RPMI7951 (cell line): ENCODE measurements at regions not wholly inside any gene's neighbourhood (a gene's known extent, or its start where the extent isn't known, plus 50 kb on each side); places are given as distances from the start of the nearest gene placed in this dataset.

Experiments
- DNase-seq: peaks from one replicate; pipeline ENCODE4 v3.0.0-alpha.2; 2012; ENCODE audit warnings: low read depth

- no peak for DNase-seq
Measured at GRCh38 chr2:121961761-121962160, 206.3 kb downstream of the TSN start.

- DNase-seq, result no peak
Measured at GRCh38 chr2:121965661-121966060, 210.2 kb downstream of the TSN start.

GRCh38 chr2:121966663-121967062 is 211.2 kb downstream of the TSN start:
- DNase-seq, result no peak

GRCh38 chr2:121969166-121969565 is 213.7 kb downstream of the TSN start:
- no peak for DNase-seq

- DNase-seq, result no peak
Measured at GRCh38 chr2:121969766-121970639, 214.6 kb downstream of the TSN start.

- no peak for DNase-seq
Measured at GRCh38 chr2:121972203-121972602, 216.8 kb downstream of the TSN start.

DNA sequence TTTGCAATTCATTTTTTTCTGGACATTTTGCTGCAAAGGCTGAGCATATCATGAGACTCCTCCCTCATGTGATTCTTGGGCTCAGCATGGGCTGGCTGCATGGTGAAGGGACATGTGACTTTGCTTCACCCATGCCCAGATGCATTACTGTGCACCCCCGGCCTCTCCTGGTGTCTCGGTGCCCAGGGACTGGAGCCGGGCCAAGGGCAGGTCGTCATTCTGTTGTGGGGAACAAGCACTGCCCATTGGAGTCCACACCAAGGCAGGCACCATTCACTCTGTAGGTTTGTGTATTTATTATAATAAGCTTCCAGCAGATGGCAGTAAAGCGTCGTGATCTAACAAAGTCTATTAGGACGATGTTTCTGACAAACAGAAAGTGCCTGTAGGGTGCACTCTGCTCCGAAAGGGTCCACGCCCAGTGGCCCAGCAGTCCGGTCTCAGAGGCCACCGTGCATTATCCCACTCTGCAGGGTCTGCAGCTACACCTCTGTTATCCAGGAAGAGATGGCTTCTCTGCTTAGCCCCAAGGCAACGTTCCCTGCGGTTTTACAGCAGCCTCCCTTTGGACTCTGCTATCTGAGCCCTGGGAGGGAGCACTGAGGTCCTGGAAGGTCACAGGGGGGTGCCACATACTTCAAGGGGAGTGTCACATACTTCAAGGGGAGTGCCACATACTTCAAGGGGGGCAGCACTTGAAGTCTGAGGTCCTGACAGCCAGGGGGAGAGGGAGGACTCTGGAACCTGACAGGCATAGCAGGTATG is 219.6 kb downstream of the TSN start:
- peak; percentile 84 for DNase-seq

DNA sequence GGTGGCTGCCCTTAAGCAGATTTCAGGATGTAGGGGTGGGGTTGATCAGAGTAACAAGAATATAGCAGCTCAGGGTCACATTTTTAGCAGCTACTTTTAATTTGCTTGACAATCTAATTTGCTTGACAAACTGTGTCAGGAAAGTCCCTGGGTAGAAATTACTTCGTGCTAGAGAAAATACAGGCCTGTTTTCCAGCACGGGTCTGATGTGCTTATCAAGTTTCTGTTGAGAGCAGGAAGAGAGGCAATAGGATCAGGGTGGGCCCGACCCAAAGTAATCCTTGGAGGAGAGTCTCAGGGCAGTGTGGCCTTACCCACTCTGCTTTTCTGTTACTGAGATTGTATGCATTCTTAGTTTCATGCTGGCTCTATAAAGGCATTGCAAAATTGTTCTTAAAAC is 221.5 kb downstream of the TSN start:
- no peak for DNase-seq

GRCh38 chr2:121977326-121977725 is 221.9 kb downstream of the TSN start:
- DNase-seq, result no peak

GRCh38 chr2:121992700-121993099 is 237.2 kb downstream of the TSN start:
- DNase-seq, result no peak

- DNase-seq, result no peak
Measured at GRCh38 chr2:121993682-121994081, 238.2 kb downstream of the TSN start.

DNA sequence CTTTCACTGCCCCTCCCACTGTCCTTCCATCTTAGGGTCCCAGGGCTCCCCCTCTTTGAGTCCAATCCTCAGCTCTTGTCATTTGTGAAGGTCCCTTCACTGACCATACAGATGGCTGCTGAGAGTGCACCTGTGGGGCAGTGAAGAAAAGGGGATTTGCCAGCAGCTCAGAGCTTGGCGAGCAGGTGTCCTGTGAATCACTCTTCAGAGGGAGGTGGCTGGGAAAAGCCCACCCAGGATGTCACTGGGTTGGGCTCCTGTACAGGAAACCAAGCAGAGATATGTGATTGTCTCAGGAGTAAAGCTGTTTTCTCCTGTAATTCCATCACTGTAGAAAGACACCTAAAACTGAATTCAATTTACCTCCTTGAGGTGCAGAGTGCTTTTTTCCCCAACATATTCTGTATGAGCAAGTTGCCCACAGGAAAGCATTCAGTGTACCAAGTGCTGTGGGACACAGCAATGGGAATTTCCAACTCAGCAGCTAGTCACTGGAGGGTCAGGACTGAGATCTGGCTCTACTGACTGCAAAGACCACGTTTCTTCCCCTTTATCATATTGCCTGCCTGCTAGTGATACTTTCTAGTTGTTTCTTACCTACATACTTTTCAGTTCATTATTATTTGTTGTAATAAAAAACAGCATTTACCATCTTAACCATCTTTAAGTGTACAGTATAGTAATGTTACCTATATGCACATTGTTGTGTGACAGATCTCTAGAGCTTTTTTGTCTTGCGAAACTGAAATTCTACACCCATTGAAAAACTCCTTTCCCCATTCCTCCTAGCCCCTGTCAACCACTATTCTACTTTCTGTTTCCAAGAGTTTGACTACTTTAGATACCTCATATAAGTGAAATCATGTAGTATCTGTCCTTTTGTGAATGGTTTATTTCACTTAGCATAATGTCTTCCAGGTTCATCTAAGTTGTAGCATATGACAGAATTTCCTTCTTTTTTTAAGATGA is 239.1 kb downstream of the TSN start:
- DNase-seq, result no peak

DNA sequence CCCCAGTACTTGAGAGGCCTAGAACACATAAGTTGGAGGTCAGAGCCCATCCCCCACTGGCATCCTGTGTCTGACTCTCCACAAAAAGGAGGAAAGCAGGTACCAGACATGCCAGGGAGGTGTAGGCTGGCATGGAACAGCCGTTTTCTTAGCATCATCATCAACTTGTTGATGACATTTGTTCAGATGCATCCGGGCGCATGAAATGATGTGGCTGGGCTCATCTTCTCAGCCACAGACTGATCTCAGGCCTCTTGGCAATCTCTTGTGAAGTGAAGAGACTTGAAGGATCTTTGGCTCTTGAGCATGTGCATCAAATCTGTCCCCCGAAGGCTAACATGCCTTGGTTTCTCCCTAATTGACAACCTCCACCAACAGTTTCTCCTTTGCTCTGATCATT is 243.3 kb downstream of the TSN start:
- no peak for DNase-seq

GRCh38 chr2:121999264-121999663 is 243.8 kb downstream of the TSN start:
- peak; percentile 75 for DNase-seq

DNA sequence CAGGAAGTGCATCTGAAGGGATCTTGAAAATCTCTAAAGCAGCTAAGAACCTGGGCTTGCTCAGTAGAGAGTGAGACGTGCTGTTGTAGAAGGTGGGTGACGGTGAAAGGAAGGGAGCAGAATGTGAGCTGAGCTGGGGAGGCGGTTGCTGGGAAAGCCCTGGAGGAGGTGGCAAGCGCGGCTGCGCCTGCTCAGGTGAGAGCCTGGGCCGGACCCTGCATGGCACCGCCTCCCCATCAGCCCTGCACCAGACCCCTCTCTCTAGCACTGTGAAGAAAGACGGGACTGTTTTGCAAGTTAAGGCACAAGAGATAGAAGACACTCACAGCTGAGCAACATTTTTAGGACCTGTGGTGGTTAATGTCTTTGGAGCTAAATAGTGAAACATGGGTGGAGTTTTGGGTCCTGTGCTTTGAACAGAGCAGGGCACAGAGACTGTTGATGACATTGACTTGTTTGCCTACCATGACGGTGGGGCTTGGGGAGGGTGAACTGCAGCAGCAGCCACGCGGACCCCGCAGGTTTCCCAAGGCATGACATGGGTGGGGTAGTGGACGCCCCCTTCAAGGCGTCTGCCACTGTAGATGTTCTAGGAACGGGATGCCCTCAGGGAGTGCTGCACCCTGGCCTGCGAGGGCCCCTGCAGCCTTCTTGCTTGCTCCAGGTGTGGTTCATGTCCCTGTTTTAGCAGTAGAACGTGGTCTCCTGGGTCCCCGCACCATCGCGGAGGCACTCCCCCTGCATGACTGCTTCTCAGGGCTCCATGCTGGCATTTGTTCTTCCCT is 245.3 kb downstream of the TSN start:
- no peak for DNase-seq

GRCh38 chr2:122001441-122001874 is 246.0 kb downstream of the TSN start:
- no peak for DNase-seq

GRCh38 chr2:122003196-122003940 is 247.9 kb downstream of the TSN start:
- DNase-seq, result no peak

- DNase-seq, result no peak
Measured at GRCh38 chr2:122007126-122007525, 251.7 kb downstream of the TSN start.

GRCh38 chr2:122007577-122007976 is 252.1 kb downstream of the TSN start:
- no peak for DNase-seq

- no peak for DNase-seq
Measured at GRCh38 chr2:122009561-122009960, 254.1 kb downstream of the TSN start.
